GM19324 (cell line): ENCODE measurements at regions not wholly inside any gene's neighbourhood (a gene's known extent, or its start where the extent isn't known, plus 50 kb on each side); places are given as distances from the start of the nearest gene placed in this dataset.
"Not testable (repeated sequence)": the region's sequence is repeated elsewhere in the genome, so short reads cannot be mapped to it uniquely, and the experiment has no call there.

ENCODE experiments used
- ATAC-seq: cut with Tn5 transposase; IDR thresholded peaks from one replicate; pipeline ENCODE4 v1.9.1; 2021; ENCODE audit warnings: mild to moderate bottlenecking, moderate library complexity; ENCODE audit not compliant: unreplicated experiment, low FRiP score

DNA sequence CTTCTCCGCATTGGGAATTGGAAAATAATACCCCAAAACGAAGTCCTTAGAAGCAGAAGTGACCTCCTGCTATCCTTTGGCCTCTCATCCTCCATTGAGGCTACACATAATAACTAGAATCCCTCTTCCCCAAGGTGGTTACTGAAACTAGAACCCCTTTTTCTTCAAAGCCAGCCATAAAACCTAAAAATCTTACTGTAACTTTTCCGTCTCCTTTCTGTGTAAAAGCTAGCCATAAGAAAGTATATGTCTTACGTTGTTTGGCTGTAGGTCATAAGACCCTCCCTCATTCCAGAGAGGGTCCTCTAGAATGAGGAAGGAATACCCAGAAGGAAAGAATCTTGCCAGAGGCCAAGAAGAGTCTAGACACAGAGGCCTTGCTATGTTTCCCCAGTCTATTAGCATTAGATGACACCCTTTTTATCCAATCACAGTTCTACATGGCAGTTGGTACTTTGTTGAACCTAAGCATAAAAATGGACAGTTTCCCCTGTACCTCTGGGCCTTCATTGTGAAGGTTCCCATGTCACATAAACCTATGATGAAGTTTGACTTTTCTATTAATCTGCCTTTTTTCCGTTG lies 133.9 kb upstream of the BTN3A2 start:
- ATAC-seq: no peak

DNA sequence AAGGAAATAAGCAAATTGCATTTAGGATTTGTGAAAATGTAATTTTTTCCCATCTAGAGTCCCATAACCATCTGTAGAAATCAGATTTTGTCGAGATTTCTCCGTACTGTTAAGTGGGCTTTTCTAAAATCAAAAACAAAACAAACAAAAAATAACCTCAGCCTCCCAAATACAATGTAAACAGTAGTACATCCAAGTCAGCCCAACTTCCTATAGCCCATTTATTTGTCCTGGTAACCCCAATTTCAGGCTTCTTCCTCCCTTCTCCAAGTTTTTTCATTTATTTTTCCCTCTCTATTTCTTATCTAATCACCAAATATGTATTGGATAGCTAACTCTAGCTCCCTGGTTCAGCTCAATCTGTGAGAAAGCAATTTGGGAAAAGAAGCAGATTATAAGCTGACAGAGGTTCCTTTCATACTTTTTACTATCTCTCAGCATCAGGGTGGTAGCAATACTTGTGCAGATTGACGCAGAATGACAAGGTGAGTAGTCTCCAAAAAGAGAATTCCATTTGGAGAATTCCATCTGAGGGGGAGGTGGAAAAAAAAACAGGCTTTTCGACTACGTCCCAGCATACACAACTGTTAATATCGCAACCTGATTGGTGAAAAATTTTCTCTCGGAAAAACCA lies 132.6 kb upstream of the BTN3A2 start:
- ATAC-seq: no peak

DNA sequence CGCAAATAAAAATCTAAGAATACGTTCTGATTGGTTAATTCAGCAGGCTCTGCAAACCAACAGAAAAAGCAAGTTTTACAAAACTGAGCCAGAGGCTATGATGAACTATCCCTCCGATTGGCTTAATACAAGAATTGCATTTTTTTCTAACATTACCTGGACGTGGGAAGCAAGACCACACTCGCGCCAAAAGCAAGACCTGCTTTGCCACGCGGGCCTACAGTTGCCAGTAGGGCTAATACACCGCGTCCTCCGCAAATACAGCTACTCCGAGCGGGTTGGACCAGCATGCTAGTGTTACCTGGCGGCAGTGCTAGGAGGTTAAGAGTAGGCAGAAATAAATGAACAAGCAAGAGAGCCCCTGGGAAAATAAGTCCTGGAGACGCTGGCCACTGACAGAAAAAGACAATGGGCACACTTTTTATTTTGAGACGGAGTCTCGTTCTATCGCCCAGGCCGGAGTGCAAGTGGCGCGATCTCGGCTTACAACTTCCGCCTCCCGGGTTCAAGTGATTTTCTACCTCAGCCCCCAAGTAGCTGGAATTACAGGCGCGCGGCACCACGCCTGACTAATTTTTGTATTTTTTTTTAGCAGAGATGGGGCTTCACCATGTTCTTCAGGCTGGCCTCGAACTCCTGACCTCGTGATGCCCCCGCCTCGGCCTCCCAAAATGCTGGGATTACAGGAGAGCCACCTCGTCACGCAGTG lies 131.9 kb upstream of the BTN3A2 start:
- ATAC-seq: no peak

DNA sequence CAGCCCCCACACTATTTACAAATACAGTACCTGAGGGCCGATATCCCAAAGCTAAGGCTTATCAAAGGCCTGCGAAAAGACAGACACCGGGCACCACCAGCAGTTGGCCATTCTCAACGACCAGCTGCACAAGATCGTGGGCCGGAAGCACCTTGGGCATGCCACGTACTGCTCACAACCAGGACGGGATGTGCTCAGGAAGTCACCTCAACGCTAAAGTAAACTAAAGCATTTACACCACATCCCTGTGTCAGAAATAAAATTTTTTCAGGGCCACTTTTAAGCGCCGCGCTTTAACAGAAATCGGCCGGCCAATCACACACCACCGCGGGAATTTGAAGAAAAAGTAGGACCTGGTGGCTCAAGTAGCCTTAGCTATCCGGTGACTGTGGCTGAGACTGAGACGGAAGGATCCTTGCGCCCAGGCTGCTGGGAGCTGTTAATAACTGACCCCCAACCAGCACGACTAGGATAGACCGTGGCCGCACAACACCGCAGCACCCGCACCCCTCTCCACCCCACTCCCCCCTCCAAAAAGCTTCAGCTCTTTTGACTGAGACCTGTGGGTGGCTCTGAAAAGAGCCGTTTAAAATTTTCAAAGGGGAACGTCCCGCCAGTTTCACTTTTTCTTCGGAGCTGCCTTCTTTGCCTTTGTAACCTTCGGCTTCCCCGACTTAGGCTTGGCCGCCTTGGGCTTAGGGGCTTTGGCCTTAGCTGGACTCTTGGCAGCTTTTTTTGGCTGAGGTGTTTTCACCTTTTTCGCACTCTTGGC lies 131.2 kb upstream of the BTN3A2 start:
- ATAC-seq: peak; percentile 39

DNA sequence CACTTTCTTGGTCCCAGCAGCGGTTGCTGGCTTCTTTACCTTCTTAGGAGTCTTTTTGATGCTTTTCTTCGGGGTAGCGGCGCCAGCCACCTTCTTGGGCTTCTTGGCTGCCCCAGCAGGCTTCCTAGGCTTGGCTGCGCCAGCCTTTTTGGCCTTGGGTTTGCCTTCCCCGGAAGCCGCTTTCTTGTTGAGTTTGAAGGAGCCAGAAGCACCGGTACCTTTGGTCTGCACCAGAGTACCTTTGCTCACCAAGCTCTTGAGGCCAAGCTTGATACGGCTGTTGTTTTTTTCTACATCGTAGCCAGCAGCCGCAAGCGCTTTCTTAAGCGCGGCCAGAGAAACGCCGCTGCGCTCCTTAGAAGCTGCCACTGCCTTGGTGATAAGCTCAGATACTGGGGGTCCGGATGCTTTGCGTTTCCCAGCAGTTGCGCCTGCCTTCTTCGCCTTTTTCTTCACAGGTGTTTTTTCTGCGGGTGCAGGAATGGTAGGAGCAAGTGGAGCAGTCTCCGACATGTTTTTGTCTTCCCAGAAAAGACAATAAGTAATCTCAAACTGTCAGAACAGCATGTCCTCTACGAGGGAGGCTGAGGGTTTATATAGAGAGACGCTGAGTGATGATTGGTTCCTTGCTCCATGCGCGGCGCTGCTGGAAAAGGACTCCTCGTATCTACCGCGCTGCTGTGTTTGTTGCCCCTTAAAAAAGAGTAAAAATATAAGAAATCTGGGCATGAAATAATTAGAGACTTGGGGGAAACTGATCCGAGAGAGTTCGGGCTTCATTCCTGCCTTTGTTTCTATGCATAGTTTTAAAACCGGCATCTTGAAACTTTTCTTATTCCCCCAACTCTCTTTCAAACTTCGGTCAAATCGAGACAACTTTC lies 130.3 kb upstream of the BTN3A2 start:
- peak; percentile 46 for ATAC-seq

DNA sequence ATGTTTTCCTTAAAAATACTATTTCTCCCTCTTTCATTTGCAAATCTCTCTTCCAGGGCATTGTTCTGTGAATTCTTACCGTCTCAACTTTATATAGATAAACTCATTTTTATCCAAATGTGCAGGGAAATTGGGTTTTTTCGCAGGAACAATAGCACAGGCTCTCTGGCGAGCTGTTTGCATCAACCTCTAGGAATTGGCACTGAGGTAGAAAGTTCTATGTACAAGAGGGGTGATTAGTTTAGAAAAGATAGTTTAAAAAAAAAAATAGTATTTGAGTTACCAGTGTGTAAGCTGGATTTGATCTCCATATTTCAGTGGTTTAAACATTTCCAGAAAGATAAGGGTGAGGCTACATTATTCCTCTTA lies 129.7 kb upstream of the BTN3A2 start:
- ATAC-seq: no peak

DNA sequence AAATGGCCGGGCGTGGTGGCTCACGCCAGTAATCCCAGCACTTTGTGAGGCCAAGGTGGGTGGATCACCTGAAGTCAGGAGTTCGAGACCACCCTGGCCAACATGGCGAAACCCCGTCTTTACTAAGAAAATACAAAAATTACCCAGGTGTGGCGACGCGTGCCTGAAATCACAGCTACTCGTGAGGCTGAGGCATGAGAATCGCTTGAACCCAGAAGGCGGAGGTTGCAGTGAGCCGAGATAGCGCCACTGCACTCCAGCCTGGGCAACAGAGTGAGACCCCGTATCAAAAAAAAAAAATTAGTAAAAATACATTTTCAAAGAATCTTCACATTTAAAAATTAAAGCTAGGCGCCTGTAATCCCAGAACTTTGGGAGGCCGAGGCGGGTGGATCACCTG lies 125.6 kb upstream of the BTN3A2 start:
- not testable (repeated sequence) for ATAC-seq

DNA sequence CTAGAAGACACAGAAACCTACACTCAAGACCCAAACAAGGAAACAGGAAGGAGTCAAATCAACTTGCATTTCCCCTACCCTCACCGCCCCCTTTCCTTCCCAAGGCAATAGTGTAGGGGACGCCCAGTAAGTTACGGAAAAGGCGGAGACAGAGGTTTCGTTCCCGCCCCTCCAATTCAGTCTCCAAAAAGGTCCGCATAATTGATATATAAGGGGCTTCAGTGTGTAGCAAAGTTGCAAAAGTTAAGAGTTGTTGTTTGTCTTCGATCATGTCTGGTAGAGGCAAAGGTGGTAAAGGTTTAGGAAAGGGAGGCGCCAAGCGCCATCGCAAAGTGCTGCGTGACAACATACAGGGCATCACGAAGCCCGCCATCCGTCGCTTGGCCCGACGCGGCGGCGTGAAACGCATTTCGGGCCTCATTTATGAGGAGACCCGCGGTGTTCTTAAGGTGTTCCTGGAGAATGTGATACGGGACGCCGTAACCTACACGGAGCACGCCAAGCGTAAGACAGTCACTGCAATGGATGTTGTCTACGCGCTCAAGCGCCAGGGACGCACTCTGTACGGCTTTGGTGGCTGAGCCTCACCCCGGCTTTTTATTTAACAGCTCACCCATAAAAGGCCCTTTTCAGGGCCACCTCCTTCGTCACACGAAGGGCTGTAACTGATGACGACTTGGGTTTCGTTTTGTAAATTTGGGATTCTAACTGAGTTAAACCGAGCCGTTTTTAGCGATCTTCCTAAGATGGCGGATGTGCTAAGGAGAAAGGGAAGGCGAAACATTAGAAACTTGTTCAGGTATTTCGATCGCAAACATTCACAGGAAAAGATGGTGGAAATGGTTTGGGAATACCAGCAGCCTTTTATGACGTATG lies 124.6 kb upstream of the BTN3A2 start:
- ATAC-seq: peak; percentile 62

DNA sequence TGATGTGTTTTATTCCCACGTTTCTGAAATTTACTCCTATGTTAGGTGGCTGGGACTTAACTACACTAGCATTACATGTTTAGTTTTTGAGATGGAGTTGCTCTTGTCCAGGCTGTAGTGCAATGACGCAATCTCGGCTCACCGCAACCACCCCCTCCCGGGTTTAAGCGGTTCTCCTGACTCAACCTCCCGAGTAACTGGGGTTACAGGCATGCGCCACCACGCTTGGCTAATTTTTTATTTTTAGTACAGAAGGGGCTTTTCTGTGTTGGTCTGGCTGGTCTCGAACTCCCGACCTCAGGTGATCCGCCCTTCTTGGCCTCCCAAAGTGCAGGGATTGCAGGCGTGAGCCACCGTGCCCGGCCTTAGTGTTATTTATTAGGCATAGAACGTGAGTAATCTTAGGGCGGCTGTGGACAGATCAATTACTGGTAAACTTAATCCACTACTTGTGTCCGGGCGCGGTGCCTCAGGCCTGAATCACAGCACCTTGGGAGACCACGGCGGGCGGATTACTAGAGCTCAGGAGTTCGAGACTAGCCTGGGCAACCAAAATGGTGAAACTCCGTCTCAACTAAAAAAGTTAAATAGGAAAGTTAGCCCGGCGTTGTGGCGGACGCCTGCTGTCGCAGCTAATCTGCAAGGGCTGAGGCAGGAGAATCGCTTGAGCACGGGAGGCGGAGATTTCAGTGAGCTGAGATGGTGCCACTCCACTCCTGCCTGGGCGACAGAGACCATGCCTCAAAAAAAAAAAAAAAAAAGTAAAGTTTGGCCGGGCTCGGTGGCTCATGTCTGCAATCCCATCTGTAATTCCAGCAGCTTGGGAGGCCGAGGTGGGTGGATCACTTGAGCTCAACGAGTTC lies 123.7 kb upstream of the BTN3A2 start:
- peak; percentile 27 for ATAC-seq

DNA sequence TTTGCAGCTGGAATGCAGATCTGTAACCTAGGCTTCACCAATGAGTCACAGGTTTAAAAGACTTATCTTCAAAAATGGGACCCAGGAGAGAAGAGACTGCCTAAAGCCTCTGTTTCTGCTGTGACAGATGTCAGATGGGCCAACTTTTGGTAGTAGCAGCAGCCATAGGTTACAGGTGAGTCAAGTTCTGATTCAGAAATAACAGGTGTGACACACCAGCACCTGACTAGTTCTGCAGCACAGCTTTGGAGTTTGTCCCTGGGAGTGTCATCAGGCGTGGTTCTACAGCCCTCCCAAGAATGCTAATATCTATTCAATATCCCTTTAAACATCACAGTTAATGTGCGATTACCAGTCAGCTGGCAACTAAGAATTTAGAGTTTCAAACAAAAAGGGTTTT lies 121.9 kb upstream of the BTN3A2 start:
- no peak for ATAC-seq

DNA sequence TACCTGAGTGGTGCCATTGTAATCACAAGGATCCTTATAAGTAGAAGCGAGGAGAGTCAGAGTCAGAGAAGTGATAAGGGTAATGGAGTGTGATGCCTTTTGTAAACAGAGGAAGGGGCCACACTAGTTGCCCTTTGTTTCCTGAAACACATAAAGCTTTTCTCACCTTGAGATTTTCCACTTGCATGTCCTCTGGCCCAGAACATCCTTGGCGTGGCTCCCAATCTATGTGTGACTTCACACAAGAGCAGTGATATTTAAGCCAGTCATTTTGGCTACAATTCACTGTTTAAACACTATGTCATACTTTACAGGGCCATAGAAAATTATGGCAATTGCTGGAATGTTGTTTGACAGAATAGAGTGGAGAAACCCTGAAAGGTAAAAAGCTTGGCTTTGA lies 121.2 kb upstream of the BTN3A2 start:
- ATAC-seq: no peak

DNA sequence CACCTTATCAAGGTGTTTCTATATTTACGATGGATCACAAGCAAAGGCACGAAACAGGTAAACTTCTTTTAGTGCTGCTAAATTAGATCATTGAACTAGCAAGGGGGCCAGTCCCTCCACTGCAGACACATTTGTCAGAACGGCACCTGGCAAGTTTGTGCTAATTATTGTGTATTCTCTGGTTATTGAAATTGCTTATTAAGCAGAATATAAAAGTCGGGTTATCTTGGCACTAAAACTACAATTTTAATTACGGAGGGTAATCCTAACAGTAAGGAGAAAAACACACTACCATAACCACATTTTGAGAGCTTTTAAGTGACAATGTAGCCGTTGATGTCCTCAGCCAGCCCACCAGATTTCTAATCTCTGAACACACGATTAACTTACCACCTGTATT lies 118.9 kb upstream of the BTN3A2 start:
- ATAC-seq: no peak

DNA sequence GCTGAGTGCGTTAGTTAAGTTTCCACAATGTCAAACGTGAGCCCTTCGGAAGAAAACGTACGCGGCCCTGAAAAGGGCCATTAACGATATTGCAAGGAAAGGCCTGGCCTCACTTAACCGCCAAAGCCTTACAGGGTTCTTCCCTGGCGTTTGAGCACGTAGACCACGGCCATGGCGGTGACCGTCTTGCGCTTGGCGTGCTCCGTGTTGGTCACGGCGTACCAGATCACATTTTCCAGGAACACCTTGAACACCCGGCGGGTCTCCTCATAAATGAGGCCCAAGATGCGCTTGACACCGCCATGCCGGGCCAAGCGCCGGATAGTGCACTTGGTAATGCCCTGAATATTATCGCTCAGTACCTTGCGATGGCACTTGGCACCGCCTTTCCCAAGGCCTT lies 118.4 kb upstream of the BTN3A2 start:
- ATAC-seq: no peak

DNA sequence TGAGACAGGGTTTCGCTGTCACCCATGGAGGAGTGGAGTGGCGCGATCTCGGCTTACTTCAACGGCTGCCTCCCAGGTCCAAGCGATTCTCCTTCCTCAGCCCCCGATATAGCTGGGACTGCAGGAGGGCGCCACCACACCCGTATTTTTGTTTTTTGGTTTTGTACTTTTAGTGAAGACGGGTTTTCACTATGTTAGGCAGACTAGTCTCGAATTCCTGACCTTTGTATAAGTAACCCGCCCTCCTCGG lies 115.4 kb upstream of the BTN3A2 start:
- ATAC-seq: peak; percentile 17

DNA sequence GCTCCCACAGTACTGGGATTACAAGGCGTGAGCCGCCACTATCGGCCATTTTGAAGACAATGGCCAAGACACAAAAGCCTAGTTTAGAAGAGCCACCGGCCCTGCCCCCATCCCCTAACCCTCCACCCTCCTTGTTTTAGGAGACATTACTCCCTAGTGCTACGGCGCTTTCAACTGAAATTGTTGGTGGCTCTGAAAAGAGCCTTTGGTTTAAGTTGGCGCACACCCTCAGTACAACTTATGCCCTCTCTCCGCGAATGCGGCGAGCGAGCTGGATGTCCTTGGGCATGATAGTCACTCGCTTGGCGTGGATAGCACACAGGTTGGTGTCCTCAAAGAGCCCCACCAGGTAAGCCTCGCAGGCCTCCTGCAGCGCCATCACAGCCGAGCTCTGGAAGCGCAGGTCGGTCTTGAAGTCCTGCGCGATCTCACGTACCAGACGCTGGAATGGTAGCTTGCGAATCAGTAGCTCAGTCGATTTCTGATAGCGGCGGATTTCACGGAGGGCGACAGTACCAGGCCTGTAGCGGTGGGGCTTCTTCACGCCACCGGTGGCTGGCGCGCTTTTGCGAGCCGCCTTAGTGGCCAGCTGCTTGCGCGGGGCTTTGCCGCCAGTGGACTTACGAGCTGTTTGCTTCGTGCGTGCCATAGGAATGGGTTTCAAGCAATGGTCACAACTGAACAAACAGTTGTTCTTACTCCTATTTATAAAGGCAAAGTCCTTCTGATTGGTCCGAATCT lies 114.9 kb upstream of the BTN3A2 start:
- ATAC-seq: peak; percentile 45

DNA sequence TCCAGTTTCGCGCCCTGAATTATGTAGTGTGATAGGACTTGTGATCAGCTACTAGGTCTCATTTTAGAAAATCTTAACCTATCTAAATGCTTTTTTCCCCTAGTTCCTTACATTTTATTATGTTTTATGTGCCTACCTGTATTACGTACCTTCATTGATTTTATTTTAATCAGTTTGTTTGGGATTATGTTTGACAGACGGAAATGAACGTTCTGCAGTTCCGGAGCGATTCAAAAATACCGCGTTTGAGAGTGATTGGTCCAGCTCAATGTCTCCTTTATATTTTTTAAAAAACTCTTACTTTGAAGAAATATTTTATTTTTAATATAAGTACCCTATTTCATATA lies 114.3 kb upstream of the BTN3A2 start:
- no peak for ATAC-seq

DNA sequence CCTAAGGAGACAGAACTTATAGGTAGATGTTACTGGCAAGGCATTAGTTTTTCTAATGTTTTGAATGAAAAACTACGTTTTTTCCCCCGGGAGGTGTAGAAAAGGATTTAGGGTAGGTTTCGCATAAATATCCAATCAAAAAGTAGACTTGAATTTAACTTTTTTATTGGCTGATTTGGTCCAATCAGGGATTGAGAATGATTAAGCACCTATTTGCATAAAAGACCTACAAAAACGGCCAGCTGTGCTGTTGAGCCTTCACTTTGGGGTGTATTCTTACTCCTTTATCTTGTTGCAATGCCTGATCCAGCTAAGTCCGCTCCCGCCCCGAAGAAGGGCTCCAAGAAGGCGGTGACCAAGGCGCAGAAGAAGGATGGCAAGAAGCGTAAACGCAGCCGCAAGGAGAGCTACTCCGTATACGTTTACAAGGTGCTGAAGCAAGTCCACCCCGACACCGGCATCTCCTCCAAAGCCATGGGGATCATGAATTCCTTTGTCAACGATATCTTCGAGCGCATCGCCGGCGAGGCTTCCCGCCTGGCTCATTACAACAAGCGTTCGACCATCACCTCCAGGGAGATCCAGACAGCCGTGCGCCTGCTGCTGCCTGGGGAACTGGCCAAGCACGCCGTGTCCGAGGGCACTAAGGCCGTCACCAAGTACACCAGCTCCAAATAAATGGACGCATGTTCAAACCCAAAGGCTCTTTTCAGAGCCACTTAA lies 113.5 kb upstream of the BTN3A2 start:
- ATAC-seq: no peak

DNA sequence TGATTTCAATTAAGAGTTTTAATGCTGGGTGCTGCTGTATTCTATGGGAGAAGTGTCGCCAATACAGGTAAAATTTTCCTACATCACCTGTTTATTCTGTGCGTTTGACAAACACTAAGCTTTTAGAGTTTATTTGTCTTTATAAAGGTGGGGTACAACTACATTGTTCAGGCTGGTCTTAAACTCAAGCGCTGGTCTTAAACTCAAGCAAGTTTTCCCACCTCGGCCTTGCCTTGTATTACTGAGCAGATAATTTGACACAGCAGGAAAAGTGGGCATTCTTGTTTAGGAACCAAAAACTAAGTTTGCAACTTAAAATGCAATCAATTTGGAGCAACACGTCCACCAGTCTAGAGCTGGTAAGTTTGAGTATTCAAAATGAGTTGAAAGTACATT lies 112.9 kb upstream of the BTN3A2 start:
- ATAC-seq: no peak
